GM21825 (cell line): ENCODE measurements at regions not wholly inside any gene's neighbourhood (a gene's known extent, or its start where the extent isn't known, plus 50 kb on each side); places are given as distances from the start of the nearest gene placed in this dataset.
"Not testable (repeated sequence)": the region's sequence is repeated elsewhere in the genome, so short reads cannot be mapped to it uniquely, and the experiment has no call there.

ENCODE experiments used
- ATAC-seq: cut with Tn5 transposase; IDR thresholded peaks from one replicate; pipeline ENCODE4 v1.9.1; 2021; ENCODE audit warnings: mild to moderate bottlenecking, moderate library complexity; ENCODE audit not compliant: unreplicated experiment

- no peak for ATAC-seq
These were observed 53.4 kb downstream of the RGS2 start for GRCh38 chr1:192862271-192862670.

GRCh38 chr1:192866241-192866868 lies 57.5 kb downstream of the RGS2 start:
- no peak for ATAC-seq

- ATAC-seq, result no peak
These were observed 58.3 kb downstream of the RGS2 start for GRCh38 chr1:192867180-192867579.

GRCh38 chr1:192869308-192869940 lies 60.6 kb downstream of the RGS2 start:
- ATAC-seq, result no peak

- ATAC-seq, result no peak
These were observed 63.2 kb downstream of the RGS2 start for GRCh38 chr1:192872010-192872409.

GRCh38 chr1:192873836-192874235 lies 65.0 kb downstream of the RGS2 start:
- no peak for ATAC-seq

GRCh38 chr1:192876633-192877032 lies 67.8 kb downstream of the RGS2 start:
- ATAC-seq, result no peak

GRCh38 chr1:192877283-192877886 lies 68.5 kb downstream of the RGS2 start:
- no peak for ATAC-seq

- ATAC-seq, result no peak
These were observed 69.4 kb downstream of the RGS2 start for GRCh38 chr1:192878249-192878648.

- ATAC-seq, result no peak
These were observed 70.6 kb downstream of the RGS2 start for GRCh38 chr1:192879406-192879805.

GRCh38 chr1:192880231-192880630 lies 71.4 kb downstream of the RGS2 start:
- ATAC-seq, result no peak

- no peak for ATAC-seq
These were observed 75.4 kb downstream of the RGS2 start for GRCh38 chr1:192884241-192884640.

GRCh38 chr1:192885387-192885786 lies 76.5 kb downstream of the RGS2 start:
- ATAC-seq, result not testable (repeated sequence)

- ATAC-seq, result no peak
These were observed 78.6 kb downstream of the RGS2 start for GRCh38 chr1:192887426-192887825.

- no peak for ATAC-seq
These were observed 79.7 kb downstream of the RGS2 start for GRCh38 chr1:192888574-192888973.

- ATAC-seq, result no peak
These were observed 80.2 kb downstream of the RGS2 start for GRCh38 chr1:192889082-192889481.

GRCh38 chr1:192890134-192890533 lies 81.3 kb downstream of the RGS2 start:
- no peak for ATAC-seq

- ATAC-seq, result no peak
These were observed 84.1 kb downstream of the RGS2 start for GRCh38 chr1:192892934-192893333.

GRCh38 chr1:192895487-192895886 lies 86.6 kb downstream of the RGS2 start:
- ATAC-seq, result not testable (repeated sequence)

- no peak for ATAC-seq
These were observed 87.5 kb downstream of the RGS2 start for GRCh38 chr1:192896376-192896775.

- no peak for ATAC-seq
These were observed 92.7 kb downstream of the RGS2 start for GRCh38 chr1:192901500-192901899.

GRCh38 chr1:192903142-192903541 lies 94.3 kb downstream of the RGS2 start:
- no peak for ATAC-seq
